Gastroesophageal sphincter (tissue), 4 donors: ENCODE measurements at regions not wholly inside any gene's neighbourhood (a gene's known extent, or its start where the extent isn't known, plus 50 kb on each side); places are given as distances from the start of the nearest gene placed in this dataset.
A peak's percentile ranks its signal among the peaks of the same experiment; 100 is the strongest.

Source experiments
- ATAC-seq: fragments of 150-250 bp; one replicate; pipeline ENCODE4 v1.9.1; 2016; ENCODE audit warnings: mild to moderate bottlenecking, moderate library complexity
- H3K27ac ChIP-seq, 4 donors: fragments of 200-600 bp; sonication (generic) in 3 of 4; 1 replicate in 3 of 4; 2 replicates in 1 of 4; pipeline ENCODE4 v1.5.1; 2016 to 2019
- H3K27me3 ChIP-seq: fragments of 200-600 bp; sonication (generic); one replicate; pipeline ENCODE4 v1.5.1; 2019
- H3K36me3 ChIP-seq, 2 donors: fragments of 200-600 bp; sonication (generic); one replicate each; pipeline ENCODE4 v1.5.1; 2019; ENCODE audit warnings: control low read depth in 1 of 2
- H3K4me1 ChIP-seq, 3 donors: fragments of 200-600 bp; sonication (generic); 1 replicate in 2 of 3; 2 replicates in 1 of 3; pipeline ENCODE4 v1.5.1; 2016 to 2019; ENCODE audit warnings: control low read depth in 2 of 3
- H3K4me3 ChIP-seq, 2 donors: fragments of 200-600 bp; sonication (generic); one replicate each; pipeline ENCODE4 v1.5.1; 2019; ENCODE audit warnings: mild to moderate bottlenecking in 1 of 2, moderate library complexity in 1 of 2
- H3K9me3 ChIP-seq, 3 donors: fragments of 200-600 bp; sonication (generic); one replicate each; pipeline ENCODE4 v1.5.1; 2017 to 2019; ENCODE audit warnings: control low read depth in 2 of 3
- EP300 ChIP-seq: sonication (generic); formaldehyde crosslinking; IDR thresholded peaks from one replicate; pipeline ENCODE4 v1.6.1; 2017; ENCODE audit warnings: antibody characterized with exemption, mild to moderate bottlenecking
- POLR2A ChIP-seq, 2 donors: fragments of 450-650 bp; IDR thresholded peaks; one replicate each; pipeline ENCODE4 v1.6.1; 2017; ENCODE audit warnings: antibody characterized with exemption in 2 of 2, mild to moderate bottlenecking in 2 of 2, moderate library complexity in 1 of 2
- POLR2AphosphoS5 ChIP-seq: sonication (generic); formaldehyde crosslinking; IDR thresholded peaks from one replicate; pipeline ENCODE4 v1.6.1; 2017; ENCODE audit warnings: antibody characterized with exemption
- WGBS, 2 donors: methylation state at CpG; one replicate each; pipeline ENCODE4 v1.1.5; 2018; ENCODE audit warnings: low coverage in 1 of 2; 5-methylcytosine and 5-hydroxymethylcytosine counted together
- TF ChIP-seq, protein P1 (sequence below), 4 experiments: fragments of 200-600 bp in 2 of 4; fragments of 450-650 bp in 2 of 4; sonication (generic) in 1 of 4; IDR thresholded peaks; one replicate each; pipeline ENCODE4 v1.5.1; 2017 to 2019; ENCODE audit warnings: antibody characterized with exemption in 4 of 4, mild to moderate bottlenecking in 2 of 4, moderate library complexity in 2 of 4

DNA sequence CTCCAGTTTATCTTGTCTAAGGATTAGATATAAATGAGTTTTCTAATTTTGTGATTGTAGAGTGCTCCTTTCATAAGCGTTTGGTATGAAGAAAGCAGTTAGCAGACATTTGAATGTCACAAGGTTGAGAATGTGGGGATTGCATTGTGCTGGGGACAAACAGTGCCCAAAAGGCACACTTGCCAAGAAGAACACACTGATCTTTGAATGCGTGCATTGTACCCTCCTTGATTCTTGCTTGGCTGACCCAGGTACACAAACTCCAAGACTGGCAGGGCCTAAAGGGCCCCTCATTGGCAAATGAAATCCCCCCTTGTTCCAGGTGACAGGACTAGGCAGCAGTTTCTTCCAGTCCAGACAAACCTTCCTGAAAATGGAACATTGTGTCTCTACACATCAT is 96.9 kb upstream of the LIFR start:
- Histone ChIP-seq H3K4me1 (no peaks in the 10 kb centered on the region), H3K27ac (no peak overlapping the region), H3K9me3 (no peaks in the 10 kb centered on the region), H3K36me3 (no peaks in the 10 kb centered on the region), H3K27me3 (no peaks in the 10 kb centered on the region), H3K4me3 (no peak overlapping the region)
- ATAC-seq = no peak
- TF ChIP-seq, protein P1, sequence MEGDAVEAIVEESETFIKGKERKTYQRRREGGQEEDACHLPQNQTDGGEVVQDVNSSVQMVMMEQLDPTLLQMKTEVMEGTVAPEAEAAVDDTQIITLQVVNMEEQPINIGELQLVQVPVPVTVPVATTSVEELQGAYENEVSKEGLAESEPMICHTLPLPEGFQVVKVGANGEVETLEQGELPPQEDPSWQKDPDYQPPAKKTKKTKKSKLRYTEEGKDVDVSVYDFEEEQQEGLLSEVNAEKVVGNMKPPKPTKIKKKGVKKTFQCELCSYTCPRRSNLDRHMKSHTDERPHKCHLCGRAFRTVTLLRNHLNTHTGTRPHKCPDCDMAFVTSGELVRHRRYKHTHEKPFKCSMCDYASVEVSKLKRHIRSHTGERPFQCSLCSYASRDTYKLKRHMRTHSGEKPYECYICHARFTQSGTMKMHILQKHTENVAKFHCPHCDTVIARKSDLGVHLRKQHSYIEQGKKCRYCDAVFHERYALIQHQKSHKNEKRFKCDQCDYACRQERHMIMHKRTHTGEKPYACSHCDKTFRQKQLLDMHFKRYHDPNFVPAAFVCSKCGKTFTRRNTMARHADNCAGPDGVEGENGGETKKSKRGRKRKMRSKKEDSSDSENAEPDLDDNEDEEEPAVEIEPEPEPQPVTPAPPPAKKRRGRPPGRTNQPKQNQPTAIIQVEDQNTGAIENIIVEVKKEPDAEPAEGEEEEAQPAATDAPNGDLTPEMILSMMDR (IDR thresholded peaks at IDR 0.05) = no peak
- no peak for TF ChIP-seq POLR2A (IDR thresholded peaks at IDR 0.05)
- TF ChIP-seq EP300 = no peak
- no peak for TF ChIP-seq POLR2AphosphoS5
- WGBS, 2 donors = 75% methylated on average over 2 of the region's 2 CpGs; no CpG with 5 or more reads in 1 of the 2 donors

DNA sequence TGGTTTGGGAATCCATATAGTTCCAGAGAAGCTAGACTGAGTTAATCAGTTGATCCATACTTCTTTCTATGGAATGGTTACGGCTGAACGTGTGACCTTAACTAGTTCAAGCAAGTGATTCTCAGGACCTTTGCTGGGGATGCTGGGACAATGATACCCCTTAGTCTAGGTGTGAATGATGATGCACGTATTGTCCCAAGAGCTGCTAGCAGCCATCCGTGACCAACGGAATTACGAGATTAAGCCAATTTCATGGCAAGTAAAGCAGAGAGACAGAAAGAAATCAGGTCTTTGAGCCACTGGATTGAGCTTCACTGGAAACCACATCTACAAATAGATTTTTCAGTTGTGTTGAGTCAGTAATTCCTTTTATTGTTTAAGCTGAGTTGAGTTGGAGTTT is 99.2 kb upstream of the LIFR start:
- no peak overlapping the region for H3K27ac ChIP-seq
- no peaks in the 10 kb centered on the region for H3K4me1 ChIP-seq
- WGBS, 2 donors = 94 to 100% methylated on average over 1 to 6 of the region's 6 CpGs
- no peaks in the 10 kb centered on the region for H3K27me3 ChIP-seq
- no peak overlapping the region for H3K4me3 ChIP-seq
- TF ChIP-seq EP300 (no peak), POLR2A (IDR thresholded peaks at IDR 0.05) (no peak), POLR2AphosphoS5 (no peak)
- TF ChIP-seq, protein P1 (IDR thresholded peaks at IDR 0.05) = no peak
- ATAC-seq = no peak
- H3K9me3 ChIP-seq = no peaks in the 10 kb centered on the region
- H3K36me3 ChIP-seq = no peaks in the 10 kb centered on the region

DNA sequence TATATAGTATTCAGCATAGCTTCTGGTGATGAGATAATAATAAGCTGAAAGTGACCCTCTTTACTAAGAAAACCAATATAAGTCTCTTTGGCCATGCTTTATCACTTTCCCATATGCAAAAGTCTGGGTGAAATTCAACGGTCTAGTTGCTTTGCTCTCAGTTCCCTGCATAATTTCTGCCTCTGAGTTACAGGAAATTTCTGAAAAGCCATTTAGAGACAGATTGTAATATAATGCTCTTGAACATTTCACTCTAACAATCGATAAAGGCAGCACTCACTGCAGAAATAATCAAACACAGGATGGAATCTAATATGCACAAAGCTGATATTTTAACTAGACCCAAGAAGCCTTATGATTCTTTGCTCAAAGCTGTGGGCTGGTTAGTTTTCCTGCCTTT is 100.1 kb upstream of the LIFR start:
- no peaks in the 10 kb centered on the region for H3K9me3 ChIP-seq
- 19 to 35% methylated on average over 2 of the region's 2 CpGs for WGBS, 2 donors

DNA sequence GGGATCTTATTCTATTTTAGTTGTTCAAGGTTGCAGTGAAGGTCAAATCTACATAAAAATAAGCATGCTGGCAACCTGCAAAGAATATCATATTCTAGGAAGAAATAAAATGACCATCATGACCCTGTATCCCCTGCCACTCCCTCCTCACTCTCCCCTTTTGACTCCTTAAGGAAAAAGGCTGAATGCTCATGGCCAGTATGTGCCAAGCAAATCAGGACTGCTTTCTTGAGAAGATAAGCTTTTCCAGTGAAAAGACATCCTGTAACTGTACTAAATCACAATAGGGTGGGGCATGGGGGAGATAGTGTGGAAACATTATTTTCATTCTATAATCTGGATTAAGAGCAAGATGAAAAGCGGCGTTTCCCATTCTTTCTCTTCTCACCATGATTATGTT is 100.6 kb upstream of the LIFR start:
- H3K4me1 ChIP-seq = no peaks in the 10 kb centered on the region
- H3K27me3 ChIP-seq = no peaks in the 10 kb centered on the region
- H3K9me3 ChIP-seq = no peaks in the 10 kb centered on the region
- no peaks in the 10 kb centered on the region for H3K36me3 ChIP-seq
- no peak overlapping the region for H3K27ac ChIP-seq
- no peak for ATAC-seq
- TF ChIP-seq POLR2AphosphoS5 = no peak
- no peak for TF ChIP-seq POLR2A (IDR thresholded peaks at IDR 0.05)
- WGBS, 2 donors = 79 to 91% methylated on average over 2 of the region's 2 CpGs
- H3K4me3 ChIP-seq = no peak overlapping the region

More for the DNA sequence above, 100.1 kb upstream of the LIFR start:
- no peaks in the 10 kb centered on the region for H3K4me1 ChIP-seq
- TF ChIP-seq POLR2AphosphoS5 = no peak
- TF ChIP-seq EP300 = no peak
- TF ChIP-seq, protein P1 (IDR thresholded peaks at IDR 0.05) = no peak
- TF ChIP-seq POLR2A (IDR thresholded peaks at IDR 0.05) = no peak
- H3K4me3 ChIP-seq = no peak overlapping the region
- H3K27me3 ChIP-seq = no peaks in the 10 kb centered on the region
- H3K27ac ChIP-seq = no peak overlapping the region
- H3K36me3 ChIP-seq = no peaks in the 10 kb centered on the region
- ATAC-seq = no peak

DNA sequence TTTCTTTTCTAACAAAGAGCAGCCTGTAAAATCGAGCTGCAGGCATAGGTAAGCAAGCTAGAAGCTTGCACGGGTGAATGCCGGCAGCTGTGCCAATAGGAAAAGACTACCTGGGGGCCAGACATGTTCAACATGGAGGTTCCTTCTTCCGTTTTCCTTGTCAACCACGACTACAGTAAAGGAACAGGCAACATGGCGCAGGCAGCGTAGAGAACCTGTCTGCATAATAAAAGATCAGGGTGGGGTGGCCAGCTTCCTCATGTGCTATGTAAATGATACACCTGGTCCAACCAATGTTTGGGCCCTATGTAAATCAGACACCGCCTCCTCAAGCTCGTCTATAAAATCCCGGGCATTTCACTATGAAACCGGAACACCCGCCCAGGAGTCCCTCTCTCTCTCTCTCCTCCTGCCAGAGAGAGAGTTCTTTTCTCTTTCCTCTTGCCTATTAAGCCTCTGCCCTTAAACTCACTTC is 103.8 kb upstream of the LIFR start:
- Histone ChIP-seq H3K9me3 (no peaks in the 10 kb centered on the region), H3K27ac (no peak overlapping the region), H3K27me3 (no peaks in the 10 kb centered on the region), H3K4me1 (no peaks in the 10 kb centered on the region), H3K4me3 (peak overlapping the region in 1 of 2 donors; percentile 14), H3K36me3 (no peaks in the 10 kb centered on the region)
- ATAC-seq = peak; percentile 31
- 59 to 63% methylated on average over 10 to 12 of the region's 12 CpGs for WGBS, 2 donors
- TF ChIP-seq POLR2AphosphoS5 (no peak), POLR2A (IDR thresholded peaks at IDR 0.05) (no peak), EP300 (no peak)
- TF ChIP-seq, protein P1 (IDR thresholded peaks at IDR 0.05) = no peak
